ENCODE measurements at regions not wholly inside any gene's neighbourhood (a gene's known extent, or its start where the extent isn't known, plus 50 kb on each side); places are given as distances from the start of the nearest gene placed in this dataset.

DNA sequence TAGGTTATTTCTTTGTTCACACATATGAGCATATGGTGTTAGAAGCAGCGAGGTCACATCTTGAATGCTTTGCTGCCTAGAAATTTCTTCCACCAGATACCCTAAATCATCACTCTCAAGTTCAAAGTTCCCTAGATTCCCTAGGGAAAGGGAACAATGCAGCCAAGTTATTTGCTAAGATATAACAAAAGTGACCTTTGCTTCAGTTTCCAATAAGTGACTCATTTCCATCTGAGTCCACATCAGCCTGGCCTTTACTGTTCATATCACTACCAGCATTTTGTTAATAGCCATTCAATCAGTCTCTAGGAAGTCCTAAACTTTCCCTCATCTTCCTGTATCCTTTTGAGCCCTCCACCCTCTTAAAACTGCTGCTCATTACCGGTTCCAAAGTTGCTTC, 1502.5 kb downstream of the KCNT2 start:
- peaks cover 25% of the 10 kb centered on the region for H3K9me3 Mint-ChIP-seq (ENCODE audit: unreplicated experiment)
- intact Hi-C loops (cut with micrococcal nuclease; ENCODE audit: unreplicated experiment): no loop called here
- H3K4me1 Mint-ChIP-seq (ENCODE audit: low read depth, unreplicated experiment): peaks cover 5% of the 10 kb centered on the region
- H3K27me3 Mint-ChIP-seq (ENCODE audit: insufficient read depth, unreplicated experiment): no peaks in the 10 kb centered on the region
- DNase-seq: no peak
- no peaks in the 10 kb centered on the region for H3K36me3 ChIP-seq (ENCODE audit: control insufficient read depth, insufficient read depth, low read length)
- BruUV-seq (replicated peaks): no TSS peak
- ChIA-PET CTCF (no interaction called here), POLR2A (no interaction called here)
- no peaks in the 10 kb centered on the region for H3K36me3 Mint-ChIP-seq (ENCODE audit: insufficient read depth, unreplicated experiment)
- H3K9me3 ChIP-seq: no peaks in the 10 kb centered on the region
- H3K4me3 Mint-ChIP-seq (ENCODE audit: unreplicated experiment): no peak overlapping the region
- no peak overlapping the region for H3K27ac Mint-ChIP-seq (ENCODE audit: unreplicated experiment)
- H3K4me1 ChIP-seq: peaks cover 5% of the 10 kb centered on the region; the same call in 1 of the 2 replicates
- no peaks in the 10 kb centered on the region for H3K27me3 ChIP-seq (replicated peaks; ENCODE audit: control insufficient read depth, insufficient read depth, low read length)
- TF ChIP-seq, protein P1, sequence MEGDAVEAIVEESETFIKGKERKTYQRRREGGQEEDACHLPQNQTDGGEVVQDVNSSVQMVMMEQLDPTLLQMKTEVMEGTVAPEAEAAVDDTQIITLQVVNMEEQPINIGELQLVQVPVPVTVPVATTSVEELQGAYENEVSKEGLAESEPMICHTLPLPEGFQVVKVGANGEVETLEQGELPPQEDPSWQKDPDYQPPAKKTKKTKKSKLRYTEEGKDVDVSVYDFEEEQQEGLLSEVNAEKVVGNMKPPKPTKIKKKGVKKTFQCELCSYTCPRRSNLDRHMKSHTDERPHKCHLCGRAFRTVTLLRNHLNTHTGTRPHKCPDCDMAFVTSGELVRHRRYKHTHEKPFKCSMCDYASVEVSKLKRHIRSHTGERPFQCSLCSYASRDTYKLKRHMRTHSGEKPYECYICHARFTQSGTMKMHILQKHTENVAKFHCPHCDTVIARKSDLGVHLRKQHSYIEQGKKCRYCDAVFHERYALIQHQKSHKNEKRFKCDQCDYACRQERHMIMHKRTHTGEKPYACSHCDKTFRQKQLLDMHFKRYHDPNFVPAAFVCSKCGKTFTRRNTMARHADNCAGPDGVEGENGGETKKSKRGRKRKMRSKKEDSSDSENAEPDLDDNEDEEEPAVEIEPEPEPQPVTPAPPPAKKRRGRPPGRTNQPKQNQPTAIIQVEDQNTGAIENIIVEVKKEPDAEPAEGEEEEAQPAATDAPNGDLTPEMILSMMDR (IDR thresholded peaks at IDR 0.05; ENCODE audit: insufficient read depth in 1 of 2, low read depth in 1 of 2, low read length in 1 of 2, severe bottlenecking in 1 of 2, unreplicated experiment in 1 of 2): no peak
- H3K4me3 ChIP-seq (ENCODE audit: low read depth, low read length): no peak overlapping the region

DNA sequence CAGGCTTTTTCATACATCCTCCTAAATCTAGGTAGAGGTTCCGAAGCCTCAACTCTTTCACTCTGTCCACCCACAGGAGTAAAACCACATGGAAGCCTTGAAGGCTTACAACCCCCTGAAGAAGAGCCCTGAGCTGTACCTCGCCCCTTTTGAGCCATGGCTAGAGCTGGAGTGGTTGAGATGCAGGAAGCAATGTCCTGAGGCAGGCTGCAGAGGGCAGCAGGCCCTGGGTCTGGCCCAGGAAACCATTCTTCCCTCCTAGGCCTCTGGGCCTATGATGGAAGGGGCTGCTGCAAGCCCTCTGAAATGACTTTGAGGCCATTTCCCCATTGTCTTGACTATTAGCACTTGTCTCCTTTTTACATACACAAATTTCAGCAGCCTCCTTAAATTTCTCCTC, 1503.0 kb downstream of the KCNT2 start:
- CTCF ChIA-PET: no interaction called here
- Mint-ChIP-seq H3K36me3 (ENCODE audit: insufficient read depth, unreplicated experiment) (no peaks in the 10 kb centered on the region), H3K4me1 (ENCODE audit: low read depth, unreplicated experiment) (peaks cover 5% of the 10 kb centered on the region), H3K27ac (ENCODE audit: unreplicated experiment) (no peak overlapping the region), H3K9me3 (ENCODE audit: unreplicated experiment) (peaks cover 25% of the 10 kb centered on the region), H3K27me3 (ENCODE audit: insufficient read depth, unreplicated experiment) (no peaks in the 10 kb centered on the region), H3K4me3 (ENCODE audit: unreplicated experiment) (no peak overlapping the region)
- BruUV-seq (replicated peaks): no TSS peak
- Histone ChIP-seq H3K27me3 (replicated peaks; ENCODE audit: control insufficient read depth, insufficient read depth, low read length) (no peaks in the 10 kb centered on the region), H3K4me1 (peaks cover 5% of the 10 kb centered on the region; the same call in 1 of the 2 replicates), H3K4me3 (ENCODE audit: low read depth, low read length) (no peak overlapping the region), H3K36me3 (ENCODE audit: control insufficient read depth, insufficient read depth, low read length) (no peaks in the 10 kb centered on the region), H3K9me3 (no peaks in the 10 kb centered on the region)
- POLR2A ChIA-PET: no interaction called here
- no peak for DNase-seq
- TF ChIP-seq, protein P1 (IDR thresholded peaks at IDR 0.05; ENCODE audit: insufficient read depth in 1 of 2, low read depth in 1 of 2, low read length in 1 of 2, severe bottlenecking in 1 of 2, unreplicated experiment in 1 of 2): no peak
- intact Hi-C loops (cut with micrococcal nuclease; ENCODE audit: unreplicated experiment): no loop called here

DNA sequence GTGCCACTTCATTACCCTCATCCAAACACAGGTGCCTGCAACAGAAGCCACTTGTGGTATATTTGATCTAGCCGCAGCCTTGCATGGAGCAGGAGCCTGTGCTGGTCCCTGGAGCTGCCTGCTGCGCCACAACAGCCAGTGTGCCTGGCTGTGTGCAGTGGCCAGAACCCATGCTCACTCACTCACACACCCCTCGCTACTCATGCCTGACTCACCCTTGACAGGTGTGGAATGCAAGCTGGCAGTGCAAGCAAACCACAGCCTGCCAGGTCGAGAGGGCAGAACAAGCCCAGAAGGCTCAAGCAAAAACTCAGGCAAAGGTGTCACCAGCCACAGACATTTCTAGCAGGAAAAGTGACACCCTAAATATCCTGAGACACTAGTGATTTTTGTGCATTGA, 1510.9 kb downstream of the KCNT2 start:
- Histone ChIP-seq H3K36me3 (ENCODE audit: control insufficient read depth, insufficient read depth, low read length) (no peaks in the 10 kb centered on the region), H3K4me3 (ENCODE audit: low read depth, low read length) (no peak overlapping the region), H3K4me1 (no peaks in the 10 kb centered on the region), H3K27me3 (replicated peaks; ENCODE audit: control insufficient read depth, insufficient read depth, low read length) (no peaks in the 10 kb centered on the region), H3K9me3 (no peaks in the 10 kb centered on the region)
- intact Hi-C loops (cut with micrococcal nuclease; ENCODE audit: unreplicated experiment): no loop called here
- Mint-ChIP-seq H3K27me3 (ENCODE audit: insufficient read depth, unreplicated experiment) (no peaks in the 10 kb centered on the region), H3K36me3 (ENCODE audit: insufficient read depth, unreplicated experiment) (no peaks in the 10 kb centered on the region), H3K9me3 (ENCODE audit: unreplicated experiment) (no peaks in the 10 kb centered on the region), H3K27ac (ENCODE audit: unreplicated experiment) (no peak overlapping the region), H3K4me3 (ENCODE audit: unreplicated experiment) (no peak overlapping the region), H3K4me1 (ENCODE audit: low read depth, unreplicated experiment) (no peaks in the 10 kb centered on the region)
- CTCF ChIA-PET: no interaction called here
- BruUV-seq (replicated peaks): no TSS peak
- no peak for DNase-seq
- POLR2A ChIA-PET: no interaction called here
- TF ChIP-seq, protein P1 (IDR thresholded peaks at IDR 0.05; ENCODE audit: insufficient read depth in 1 of 2, low read depth in 1 of 2, low read length in 1 of 2, severe bottlenecking in 1 of 2, unreplicated experiment in 1 of 2): no peak
